ENCODE measurements at regions not wholly inside any gene's neighbourhood (a gene's known extent, or its start where the extent isn't known, plus 50 kb on each side); places are given as distances from the start of the nearest gene placed in this dataset.

DNA sequence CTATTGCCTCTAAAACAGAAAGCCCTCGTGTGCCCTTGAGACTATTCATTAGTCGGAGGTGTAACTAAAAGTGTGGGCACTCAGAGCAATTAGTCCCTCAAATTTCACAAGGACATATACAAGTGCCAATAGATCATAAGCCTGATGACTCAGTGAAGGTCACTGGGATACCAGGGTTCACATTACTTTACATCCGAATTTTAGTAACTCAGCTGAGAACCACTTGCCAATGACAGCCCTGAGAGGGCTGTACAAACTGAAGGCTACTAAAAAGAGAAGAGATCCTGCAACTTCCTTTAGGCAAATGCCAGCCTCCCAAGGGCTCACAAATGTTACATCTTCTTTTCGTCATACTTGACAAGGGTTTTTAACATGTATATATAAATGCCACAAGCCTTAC, 369.6 kb downstream of the TENT5A start:
- DNase-seq (ENCODE audit: low read depth) = no peak
- in situ Hi-C loops (cut with HindIII; ENCODE audit: low sequenced_read_pairs) = no loop called here

GRCh38 chr6:81381382-81381916, 371.0 kb downstream of the TENT5A start:
- H3K4me3 ChIP-seq (ENCODE audit: low read depth, low read length) = no peak overlapping the region
- no peak for DNase-seq (ENCODE audit: low read depth)
- in situ Hi-C loops (cut with HindIII; ENCODE audit: low sequenced_read_pairs) = no loop called here
- TF ChIP-seq, protein P1, sequence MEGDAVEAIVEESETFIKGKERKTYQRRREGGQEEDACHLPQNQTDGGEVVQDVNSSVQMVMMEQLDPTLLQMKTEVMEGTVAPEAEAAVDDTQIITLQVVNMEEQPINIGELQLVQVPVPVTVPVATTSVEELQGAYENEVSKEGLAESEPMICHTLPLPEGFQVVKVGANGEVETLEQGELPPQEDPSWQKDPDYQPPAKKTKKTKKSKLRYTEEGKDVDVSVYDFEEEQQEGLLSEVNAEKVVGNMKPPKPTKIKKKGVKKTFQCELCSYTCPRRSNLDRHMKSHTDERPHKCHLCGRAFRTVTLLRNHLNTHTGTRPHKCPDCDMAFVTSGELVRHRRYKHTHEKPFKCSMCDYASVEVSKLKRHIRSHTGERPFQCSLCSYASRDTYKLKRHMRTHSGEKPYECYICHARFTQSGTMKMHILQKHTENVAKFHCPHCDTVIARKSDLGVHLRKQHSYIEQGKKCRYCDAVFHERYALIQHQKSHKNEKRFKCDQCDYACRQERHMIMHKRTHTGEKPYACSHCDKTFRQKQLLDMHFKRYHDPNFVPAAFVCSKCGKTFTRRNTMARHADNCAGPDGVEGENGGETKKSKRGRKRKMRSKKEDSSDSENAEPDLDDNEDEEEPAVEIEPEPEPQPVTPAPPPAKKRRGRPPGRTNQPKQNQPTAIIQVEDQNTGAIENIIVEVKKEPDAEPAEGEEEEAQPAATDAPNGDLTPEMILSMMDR (IDR thresholded peaks at IDR 0.05; ENCODE audit: low read depth, low read length, missing control alignments) = no peak

More for the DNA sequence above, 369.6 kb downstream of the TENT5A start:
- TF ChIP-seq, protein P1 (IDR thresholded peaks at IDR 0.05; ENCODE audit: low read depth, low read length, missing control alignments) = no peak
- no peak overlapping the region for H3K4me3 ChIP-seq (ENCODE audit: low read depth, low read length)

DNA sequence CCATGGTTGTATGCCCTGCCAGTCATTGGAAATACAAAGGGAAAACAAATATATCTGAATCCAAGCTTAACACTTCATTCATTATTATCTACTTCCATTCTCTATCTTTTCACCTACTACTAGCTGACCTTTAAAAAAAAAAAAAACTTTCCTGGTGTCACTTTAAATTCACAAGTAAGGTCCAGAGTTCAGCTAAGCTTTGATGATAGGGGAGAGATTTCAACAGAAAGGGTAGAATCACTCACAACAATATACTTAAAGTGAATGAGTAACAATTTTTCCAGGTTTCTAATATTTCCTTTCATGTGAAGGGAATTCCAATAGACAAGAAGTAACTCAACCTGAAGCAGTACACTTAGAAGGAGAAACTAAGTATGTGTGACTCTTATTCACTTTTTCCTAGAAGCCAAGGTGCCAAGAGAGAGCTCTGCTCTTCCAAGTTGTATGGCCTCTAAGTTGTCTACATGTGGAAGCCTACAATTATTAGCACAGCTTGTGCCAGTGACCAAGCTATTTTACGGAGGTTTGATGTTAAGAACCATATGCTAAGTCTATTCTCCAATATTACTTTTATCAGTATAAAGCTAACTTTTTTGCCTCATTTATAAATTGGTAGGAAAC, 371.7 kb downstream of the TENT5A start:
- TF ChIP-seq, protein P1 (IDR thresholded peaks at IDR 0.05; ENCODE audit: low read depth, low read length, missing control alignments) = no peak
- in situ Hi-C loops (cut with HindIII; ENCODE audit: low sequenced_read_pairs) = no loop called here
- H3K4me3 ChIP-seq (ENCODE audit: low read depth, low read length) = no peak overlapping the region
- no peak for DNase-seq (ENCODE audit: low read depth)

DNA sequence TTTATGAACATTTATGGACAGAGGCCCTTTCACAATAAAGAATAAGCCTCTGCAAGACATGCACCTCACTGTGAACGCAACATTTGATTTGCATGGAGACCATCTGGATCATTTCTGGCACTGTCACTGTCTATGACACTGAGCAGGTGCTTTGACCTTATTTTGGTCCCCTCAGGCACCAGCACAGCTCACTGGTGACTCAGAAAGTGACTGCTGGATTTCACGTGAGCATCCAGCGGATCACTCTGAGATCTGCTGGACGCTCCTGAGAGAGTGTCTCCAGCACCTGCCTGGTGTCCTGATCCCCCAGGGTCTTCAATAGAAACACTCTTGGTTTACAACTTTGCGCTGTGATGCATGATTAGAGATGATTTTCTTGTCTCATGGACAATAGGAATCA, 375.7 kb downstream of the TENT5A start:
- TF ChIP-seq, protein P1 (IDR thresholded peaks at IDR 0.05; ENCODE audit: low read depth, low read length, missing control alignments) = no peak
- H3K4me3 ChIP-seq (ENCODE audit: low read depth, low read length) = no peak overlapping the region
- in situ Hi-C loops (cut with HindIII; ENCODE audit: low sequenced_read_pairs) = no loop called here
- DNase-seq (ENCODE audit: low read depth) = no peak

DNA sequence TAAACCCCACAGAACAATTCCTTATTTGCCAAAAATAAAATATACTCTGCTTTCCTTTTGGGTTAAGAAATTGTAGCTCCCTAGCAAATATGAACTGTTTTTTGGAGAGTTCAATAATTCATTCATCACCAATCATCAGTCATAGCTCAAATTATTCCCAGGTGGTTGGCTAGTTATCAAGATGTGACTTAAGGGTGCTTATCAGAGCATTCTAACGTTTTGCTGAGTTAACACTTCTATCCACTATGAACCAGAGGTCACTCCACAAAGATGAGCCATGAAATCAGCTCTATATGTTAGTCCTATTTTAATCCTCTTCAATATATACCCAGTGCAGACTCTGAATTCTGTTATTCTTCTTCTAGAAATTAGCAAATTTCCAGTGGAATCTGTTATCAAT, 379.1 kb downstream of the TENT5A start:
- TF ChIP-seq, protein P1 (IDR thresholded peaks at IDR 0.05; ENCODE audit: low read depth, low read length, missing control alignments) = no peak
- in situ Hi-C loops (cut with HindIII; ENCODE audit: low sequenced_read_pairs) = no loop called here
- H3K4me3 ChIP-seq (ENCODE audit: low read depth, low read length) = no peak overlapping the region
- DNase-seq (ENCODE audit: low read depth) = no peak

DNA sequence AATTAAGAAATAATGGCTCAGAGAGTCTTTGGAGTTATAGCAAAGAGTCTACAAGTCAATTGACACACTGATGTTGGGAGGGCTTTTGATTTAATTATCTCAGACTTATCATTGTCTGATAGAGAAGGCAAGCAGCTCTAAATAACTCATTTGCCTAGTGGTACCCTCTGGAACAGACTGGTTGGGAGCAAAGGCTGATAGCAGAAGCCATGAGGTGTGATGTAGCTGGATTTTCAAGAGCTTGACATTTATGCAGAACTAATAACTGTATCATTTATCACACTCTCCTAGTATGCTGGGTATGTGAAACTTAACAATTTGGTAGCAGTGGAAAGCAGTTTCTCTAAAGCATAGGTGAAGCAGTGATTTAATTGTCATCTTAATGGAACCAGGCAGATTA, 380.6 kb downstream of the TENT5A start:
- in situ Hi-C loops (cut with HindIII; ENCODE audit: low sequenced_read_pairs) = no loop called here
- H3K4me3 ChIP-seq (ENCODE audit: low read depth, low read length) = no peak overlapping the region
- DNase-seq (ENCODE audit: low read depth) = no peak
- TF ChIP-seq, protein P1 (IDR thresholded peaks at IDR 0.05; ENCODE audit: low read depth, low read length, missing control alignments) = no peak
